Activated T-cell treated with anti-CD3 and anti-CD28 coated beads, Interleukin-2, amount 50 U/mL, for 24 hours (primary cell): ENCODE measurements at regions not wholly inside any gene's neighbourhood (a gene's known extent, or its start where the extent isn't known, plus 50 kb on each side); places are given as distances from the start of the nearest gene placed in this dataset.

Experiments
- DNase-seq: peaks from one replicate; pipeline ENCODE4 v3.0.0-alpha.2; 2020
- H3K27ac Mint-ChIP-seq: 2 replicates; pipeline ENCODE4 v1.8.0; 2020; ENCODE audit warnings: mild to moderate bottlenecking, mixed read lengths
- H3K27me3 Mint-ChIP-seq: 2 replicates; pipeline ENCODE4 v1.8.0; 2020; ENCODE audit warnings: mixed read lengths
- H3K36me3 Mint-ChIP-seq: 2 replicates; pipeline ENCODE4 v1.8.0; 2020; ENCODE audit warnings: low read depth, mixed read lengths
- H3K4me1 Mint-ChIP-seq: 2 replicates; pipeline ENCODE4 v1.8.0; 2020; ENCODE audit warnings: low read depth, mixed read lengths
- H3K4me3 Mint-ChIP-seq: 2 replicates; pipeline ENCODE4 v1.8.0; 2020; ENCODE audit warnings: mild to moderate bottlenecking, moderate library complexity, mixed read lengths
- H3K9me3 Mint-ChIP-seq: 2 replicates; pipeline ENCODE4 v1.8.0; 2020; ENCODE audit warnings: mixed read lengths

GRCh38 chr19:28238270-28238820 is 974.6 kb downstream of the UQCRFS1 start:
- no peak overlapping the region for H3K4me3 Mint-ChIP-seq
- no peaks in the 10 kb centered on the region for H3K27me3 Mint-ChIP-seq
- H3K27ac Mint-ChIP-seq: no peak overlapping the region
- no peaks in the 10 kb centered on the region for H3K9me3 Mint-ChIP-seq
- DNase-seq: no peak
- no peaks in the 10 kb centered on the region for H3K36me3 Mint-ChIP-seq
- no peaks in the 10 kb centered on the region for H3K4me1 Mint-ChIP-seq

- Mint-ChIP-seq H3K4me1 (no peaks in the 10 kb centered on the region), H3K4me3 (no peak overlapping the region), H3K36me3 (no peaks in the 10 kb centered on the region), H3K9me3 (peaks cover 3% of the 10 kb centered on the region), H3K27me3 (no peaks in the 10 kb centered on the region), H3K27ac (no peak overlapping the region)
- DNase-seq: no peak
Observed at GRCh38 chr19:28235606-28236125, 977.3 kb downstream of the UQCRFS1 start.

GRCh38 chr19:28234637-28235036 is 978.3 kb downstream of the UQCRFS1 start:
- Mint-ChIP-seq H3K36me3 (no peaks in the 10 kb centered on the region), H3K4me1 (no peaks in the 10 kb centered on the region), H3K4me3 (no peak overlapping the region), H3K9me3 (peaks cover 3% of the 10 kb centered on the region), H3K27me3 (no peaks in the 10 kb centered on the region), H3K27ac (no peak overlapping the region)
- no peak for DNase-seq

- Mint-ChIP-seq H3K27me3 (no peaks in the 10 kb centered on the region), H3K4me3 (no peak overlapping the region), H3K36me3 (no peaks in the 10 kb centered on the region), H3K4me1 (no peaks in the 10 kb centered on the region), H3K9me3 (peaks cover 3% of the 10 kb centered on the region), H3K27ac (no peak overlapping the region)
- DNase-seq: no peak
Observed at GRCh38 chr19:28228854-28229253, 984.1 kb downstream of the UQCRFS1 start.

- Mint-ChIP-seq H3K4me3 (no peak overlapping the region), H3K9me3 (peaks cover 5% of the 10 kb centered on the region), H3K27me3 (no peaks in the 10 kb centered on the region), H3K4me1 (no peaks in the 10 kb centered on the region), H3K27ac (no peak overlapping the region), H3K36me3 (no peaks in the 10 kb centered on the region)
- no peak for DNase-seq
Observed at GRCh38 chr19:28224441-28224840, 988.5 kb downstream of the UQCRFS1 start.

- Mint-ChIP-seq H3K4me1 (no peaks in the 10 kb centered on the region), H3K9me3 (peaks cover 5% of the 10 kb centered on the region), H3K27me3 (no peaks in the 10 kb centered on the region), H3K4me3 (no peak overlapping the region), H3K27ac (no peak overlapping the region), H3K36me3 (no peaks in the 10 kb centered on the region)
- no peak for DNase-seq
Observed at GRCh38 chr19:28221736-28222135, 991.2 kb downstream of the UQCRFS1 start.

GRCh38 chr19:28218728-28219127 is 994.2 kb downstream of the UQCRFS1 start:
- H3K27ac Mint-ChIP-seq: no peak overlapping the region
- peaks cover 10% of the 10 kb centered on the region for H3K9me3 Mint-ChIP-seq
- no peaks in the 10 kb centered on the region for H3K36me3 Mint-ChIP-seq
- H3K4me3 Mint-ChIP-seq: no peak overlapping the region
- no peaks in the 10 kb centered on the region for H3K27me3 Mint-ChIP-seq
- DNase-seq: no peak
- H3K4me1 Mint-ChIP-seq: no peaks in the 10 kb centered on the region

- Mint-ChIP-seq H3K4me3 (no peak overlapping the region), H3K4me1 (no peaks in the 10 kb centered on the region), H3K27me3 (no peaks in the 10 kb centered on the region), H3K27ac (no peak overlapping the region), H3K9me3 (peaks cover 13% of the 10 kb centered on the region), H3K36me3 (no peaks in the 10 kb centered on the region)
- no peak for DNase-seq
Observed at GRCh38 chr19:28217022-28217421, 995.9 kb downstream of the UQCRFS1 start.

- Mint-ChIP-seq H3K9me3 (peaks cover 8% of the 10 kb centered on the region), H3K36me3 (no peaks in the 10 kb centered on the region), H3K27ac (no peak overlapping the region), H3K4me3 (no peak overlapping the region), H3K4me1 (no peaks in the 10 kb centered on the region), H3K27me3 (no peaks in the 10 kb centered on the region)
- no peak for DNase-seq
Observed at GRCh38 chr19:28213470-28214082, 999.4 kb downstream of the UQCRFS1 start.

GRCh38 chr19:28210886-28211285 is 1002.1 kb downstream of the UQCRFS1 start:
- Mint-ChIP-seq H3K9me3 (peaks cover 9% of the 10 kb centered on the region), H3K4me3 (no peak overlapping the region), H3K27me3 (no peaks in the 10 kb centered on the region), H3K36me3 (no peaks in the 10 kb centered on the region), H3K4me1 (no peaks in the 10 kb centered on the region), H3K27ac (no peak overlapping the region)
- DNase-seq: no peak

GRCh38 chr19:28208745-28209144 is 1004.2 kb downstream of the UQCRFS1 start:
- Mint-ChIP-seq H3K27ac (no peak overlapping the region), H3K36me3 (no peaks in the 10 kb centered on the region), H3K4me1 (no peaks in the 10 kb centered on the region), H3K9me3 (peaks cover 11% of the 10 kb centered on the region), H3K4me3 (no peak overlapping the region), H3K27me3 (no peaks in the 10 kb centered on the region)
- DNase-seq: no peak

GRCh38 chr19:28207244-28207643 is 1005.7 kb downstream of the UQCRFS1 start:
- Mint-ChIP-seq H3K27me3 (no peaks in the 10 kb centered on the region), H3K27ac (no peak overlapping the region), H3K36me3 (no peaks in the 10 kb centered on the region), H3K4me1 (no peaks in the 10 kb centered on the region), H3K9me3 (peaks cover 16% of the 10 kb centered on the region), H3K4me3 (no peak overlapping the region)
- no peak for DNase-seq

- no peak overlapping the region for H3K27ac Mint-ChIP-seq
- H3K4me3 Mint-ChIP-seq: no peak overlapping the region
- no peak for DNase-seq
- H3K9me3 Mint-ChIP-seq: peaks cover 16% of the 10 kb centered on the region
- H3K4me1 Mint-ChIP-seq: no peaks in the 10 kb centered on the region
- no peaks in the 10 kb centered on the region for H3K36me3 Mint-ChIP-seq
- no peaks in the 10 kb centered on the region for H3K27me3 Mint-ChIP-seq
Observed at GRCh38 chr19:28201462-28201943, 1011.4 kb downstream of the UQCRFS1 start.

- no peaks in the 10 kb centered on the region for H3K27me3 Mint-ChIP-seq
- H3K9me3 Mint-ChIP-seq: peaks cover 14% of the 10 kb centered on the region
- no peak overlapping the region for H3K27ac Mint-ChIP-seq
- H3K4me1 Mint-ChIP-seq: no peaks in the 10 kb centered on the region
- no peaks in the 10 kb centered on the region for H3K36me3 Mint-ChIP-seq
- no peak overlapping the region for H3K4me3 Mint-ChIP-seq
- no peak for DNase-seq
Observed at GRCh38 chr19:28199323-28199722, 1013.6 kb downstream of the UQCRFS1 start.

- no peaks in the 10 kb centered on the region for H3K36me3 Mint-ChIP-seq
- no peaks in the 10 kb centered on the region for H3K27me3 Mint-ChIP-seq
- H3K4me1 Mint-ChIP-seq: no peaks in the 10 kb centered on the region
- H3K27ac Mint-ChIP-seq: no peak overlapping the region
- no peak overlapping the region for H3K4me3 Mint-ChIP-seq
- no peak for DNase-seq
- peaks cover 3% of the 10 kb centered on the region for H3K9me3 Mint-ChIP-seq
Observed at GRCh38 chr19:28196961-28197360, 1016.0 kb downstream of the UQCRFS1 start.
